ENCODE measurements at regions not wholly inside any gene's neighbourhood (a gene's known extent, or its start where the extent isn't known, plus 50 kb on each side); places are given as distances from the start of the nearest gene placed in this dataset.

DNA sequence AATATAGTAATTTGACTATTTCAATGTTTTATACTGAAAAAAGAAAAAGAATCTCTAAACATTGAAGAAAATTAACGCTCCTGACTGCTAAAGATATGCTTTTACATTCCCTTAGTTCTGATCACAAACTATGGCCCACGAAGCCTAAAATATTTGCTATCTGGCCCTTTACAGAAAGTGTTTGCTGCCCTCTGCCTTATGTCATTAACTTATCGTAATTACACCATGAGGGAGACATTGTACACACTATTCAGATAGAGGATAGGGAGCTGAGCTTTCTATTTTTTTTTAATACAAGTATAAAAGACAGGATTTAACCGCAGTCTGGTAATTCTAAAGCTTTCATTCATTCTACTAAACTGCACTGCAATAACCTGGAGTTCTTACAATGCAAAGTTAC lies 393.1 kb upstream of the DCC start:
- DNase-seq (ENCODE audit: low spot score in 2 of 2, unreplicated experiment in 2 of 2) = no peak
- TF ChIP-seq, protein P1, sequence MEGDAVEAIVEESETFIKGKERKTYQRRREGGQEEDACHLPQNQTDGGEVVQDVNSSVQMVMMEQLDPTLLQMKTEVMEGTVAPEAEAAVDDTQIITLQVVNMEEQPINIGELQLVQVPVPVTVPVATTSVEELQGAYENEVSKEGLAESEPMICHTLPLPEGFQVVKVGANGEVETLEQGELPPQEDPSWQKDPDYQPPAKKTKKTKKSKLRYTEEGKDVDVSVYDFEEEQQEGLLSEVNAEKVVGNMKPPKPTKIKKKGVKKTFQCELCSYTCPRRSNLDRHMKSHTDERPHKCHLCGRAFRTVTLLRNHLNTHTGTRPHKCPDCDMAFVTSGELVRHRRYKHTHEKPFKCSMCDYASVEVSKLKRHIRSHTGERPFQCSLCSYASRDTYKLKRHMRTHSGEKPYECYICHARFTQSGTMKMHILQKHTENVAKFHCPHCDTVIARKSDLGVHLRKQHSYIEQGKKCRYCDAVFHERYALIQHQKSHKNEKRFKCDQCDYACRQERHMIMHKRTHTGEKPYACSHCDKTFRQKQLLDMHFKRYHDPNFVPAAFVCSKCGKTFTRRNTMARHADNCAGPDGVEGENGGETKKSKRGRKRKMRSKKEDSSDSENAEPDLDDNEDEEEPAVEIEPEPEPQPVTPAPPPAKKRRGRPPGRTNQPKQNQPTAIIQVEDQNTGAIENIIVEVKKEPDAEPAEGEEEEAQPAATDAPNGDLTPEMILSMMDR (IDR thresholded peaks at IDR 0.05; ENCODE audit: unreplicated experiment) = no peak
- Mint-ChIP-seq H3K36me3 (no peaks in the 10 kb centered on the region), H3K27me3 (ENCODE audit: low read depth) (no peaks in the 10 kb centered on the region), H3K4me3 (no peak overlapping the region), H3K27ac (no peak overlapping the region), H3K9me3 (no peaks in the 10 kb centered on the region), H3K4me1 (no peaks in the 10 kb centered on the region)

DNA sequence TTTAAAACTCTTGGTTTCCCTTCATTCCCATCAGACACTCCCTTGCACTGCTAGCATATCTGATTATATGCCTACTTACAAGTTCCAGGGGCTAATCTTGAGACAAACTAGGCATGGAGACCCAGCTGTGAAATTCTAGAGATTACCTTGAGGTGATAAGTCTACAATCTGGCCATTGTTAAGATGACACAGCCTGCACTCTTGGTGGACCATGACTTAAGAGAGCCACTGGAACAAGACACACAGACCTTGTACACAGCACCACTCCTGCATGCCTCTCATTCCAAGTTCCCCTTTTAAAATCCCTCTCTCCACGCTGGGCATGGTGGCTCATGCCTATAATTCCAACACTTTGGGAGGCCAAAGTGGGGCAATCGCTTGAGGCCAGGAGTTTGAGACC lies 387.2 kb upstream of the DCC start:
- Mint-ChIP-seq H3K27me3 (ENCODE audit: low read depth) (no peaks in the 10 kb centered on the region), H3K36me3 (no peaks in the 10 kb centered on the region), H3K9me3 (no peaks in the 10 kb centered on the region), H3K27ac (no peak overlapping the region), H3K4me3 (no peak overlapping the region), H3K4me1 (no peaks in the 10 kb centered on the region)
- no peak for DNase-seq (ENCODE audit: low spot score in 2 of 2, unreplicated experiment in 2 of 2)
- TF ChIP-seq, protein P1 (IDR thresholded peaks at IDR 0.05; ENCODE audit: unreplicated experiment) = no peak

DNA sequence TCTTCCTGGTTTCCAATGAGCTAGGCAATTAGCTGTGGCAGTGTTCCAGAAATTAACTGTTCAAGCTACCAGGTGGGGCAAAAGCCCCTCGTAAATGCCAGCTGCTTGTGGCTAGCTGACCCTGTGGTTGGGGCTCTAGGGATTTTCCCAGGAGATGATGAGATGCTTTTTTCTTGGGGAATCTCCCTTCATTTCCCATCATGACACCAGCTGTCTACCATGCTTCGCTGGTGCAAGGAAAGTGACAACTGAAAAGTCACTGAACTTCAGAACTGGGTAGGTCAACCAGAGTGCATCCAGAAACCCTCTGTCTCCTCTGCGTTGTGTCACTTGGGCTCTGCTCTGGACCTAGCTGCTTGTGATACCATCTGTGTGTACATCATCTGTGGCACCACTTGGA lies 386.5 kb upstream of the DCC start:
- Mint-ChIP-seq H3K4me3 (no peak overlapping the region), H3K36me3 (no peaks in the 10 kb centered on the region), H3K27ac (no peak overlapping the region), H3K4me1 (no peaks in the 10 kb centered on the region), H3K27me3 (ENCODE audit: low read depth) (no peaks in the 10 kb centered on the region), H3K9me3 (no peaks in the 10 kb centered on the region)
- DNase-seq (ENCODE audit: low spot score in 2 of 2, unreplicated experiment in 2 of 2) = no peak
- TF ChIP-seq, protein P1 (IDR thresholded peaks at IDR 0.05; ENCODE audit: unreplicated experiment) = no peak

DNA sequence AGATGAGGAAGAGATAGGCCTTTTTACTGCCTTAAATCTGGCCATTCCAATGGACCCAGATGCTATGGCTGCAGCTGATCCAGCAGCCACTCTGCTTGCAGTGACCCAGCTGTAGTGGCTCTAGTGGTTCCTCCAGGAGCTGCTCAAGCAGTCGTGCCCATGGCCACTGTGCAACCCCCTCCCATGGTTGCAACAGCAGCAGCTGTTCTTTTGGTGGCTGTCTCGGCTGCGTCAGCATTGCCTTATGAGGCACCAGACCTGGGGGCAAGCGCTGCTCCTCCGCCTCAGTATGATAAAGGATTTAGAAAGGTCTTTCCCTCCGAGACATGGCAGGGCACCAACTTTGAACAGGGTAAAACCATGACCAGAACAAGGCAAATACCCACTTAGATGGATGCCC lies 384.9 kb upstream of the DCC start:
- TF ChIP-seq, protein P1 (IDR thresholded peaks at IDR 0.05; ENCODE audit: unreplicated experiment) = no peak
- H3K9me3 Mint-ChIP-seq = no peaks in the 10 kb centered on the region
- no peak overlapping the region for H3K27ac Mint-ChIP-seq
- DNase-seq (ENCODE audit: low spot score in 2 of 2, unreplicated experiment in 2 of 2) = no peak
- no peaks in the 10 kb centered on the region for H3K27me3 Mint-ChIP-seq (ENCODE audit: low read depth)
- H3K36me3 Mint-ChIP-seq = no peaks in the 10 kb centered on the region
- no peak overlapping the region for H3K4me3 Mint-ChIP-seq
- H3K4me1 Mint-ChIP-seq = no peaks in the 10 kb centered on the region

DNA sequence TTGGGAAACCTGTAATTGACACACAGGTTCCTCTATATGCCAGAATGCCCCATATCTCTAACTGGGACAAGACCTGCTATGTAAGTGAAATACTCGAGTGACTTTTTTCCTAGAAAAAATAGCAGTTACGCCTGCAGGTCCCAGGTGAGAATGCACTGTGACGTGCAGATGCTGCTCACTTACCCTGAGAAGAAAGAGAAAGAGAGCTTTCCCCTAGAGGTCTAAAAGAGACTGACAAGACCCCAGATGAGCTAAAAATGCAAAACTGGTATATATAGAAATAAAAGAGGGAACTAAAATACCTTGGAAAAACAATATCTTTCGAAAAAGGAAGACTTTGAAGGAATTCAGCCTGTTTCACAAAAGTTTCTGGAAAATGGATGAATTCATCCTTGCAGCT lies 383.0 kb upstream of the DCC start:
- no peak overlapping the region for H3K4me3 Mint-ChIP-seq
- H3K4me1 Mint-ChIP-seq = no peaks in the 10 kb centered on the region
- no peaks in the 10 kb centered on the region for H3K9me3 Mint-ChIP-seq
- TF ChIP-seq, protein P1 (IDR thresholded peaks at IDR 0.05; ENCODE audit: unreplicated experiment) = no peak
- no peak overlapping the region for H3K27ac Mint-ChIP-seq
- DNase-seq (ENCODE audit: low spot score in 2 of 2, unreplicated experiment in 2 of 2) = no peak
- no peaks in the 10 kb centered on the region for H3K27me3 Mint-ChIP-seq (ENCODE audit: low read depth)
- H3K36me3 Mint-ChIP-seq = no peaks in the 10 kb centered on the region

DNA sequence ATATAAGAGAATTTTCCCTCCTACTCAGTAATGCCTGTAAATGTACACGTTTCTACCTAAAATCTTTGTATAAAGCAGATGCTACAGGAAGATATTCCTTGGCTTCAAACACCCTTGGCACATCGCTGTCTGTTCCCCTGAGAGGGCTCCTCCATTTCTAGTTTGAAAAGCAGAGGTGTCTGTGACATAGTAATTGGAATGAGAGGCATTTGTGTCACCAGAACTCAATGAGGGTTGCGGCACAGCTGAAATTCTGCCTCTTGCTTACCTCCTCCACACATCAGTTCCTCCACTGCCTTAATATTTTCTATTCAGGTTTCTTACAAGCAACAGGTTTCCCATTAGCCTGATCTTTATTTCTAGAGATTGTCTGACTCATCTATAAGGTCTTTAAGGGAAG lies 359.9 kb upstream of the DCC start:
- H3K27ac Mint-ChIP-seq = no peak overlapping the region
- H3K36me3 Mint-ChIP-seq = no peaks in the 10 kb centered on the region
- H3K27me3 Mint-ChIP-seq (ENCODE audit: low read depth) = peaks cover 22% of the 10 kb centered on the region
- no peak overlapping the region for H3K4me3 Mint-ChIP-seq
- no peak for DNase-seq (ENCODE audit: low spot score in 2 of 2, unreplicated experiment in 2 of 2)
- H3K4me1 Mint-ChIP-seq = no peaks in the 10 kb centered on the region
- H3K9me3 Mint-ChIP-seq = no peaks in the 10 kb centered on the region
- TF ChIP-seq, protein P1 (IDR thresholded peaks at IDR 0.05; ENCODE audit: unreplicated experiment) = no peak

Measured in mesothelial cell of epicardium (in vitro differentiated cells).